ENCODE measurements at regions not wholly inside any gene's neighbourhood (a gene's known extent, or its start where the extent isn't known, plus 50 kb on each side); places are given as distances from the start of the nearest gene placed in this dataset.

DNA sequence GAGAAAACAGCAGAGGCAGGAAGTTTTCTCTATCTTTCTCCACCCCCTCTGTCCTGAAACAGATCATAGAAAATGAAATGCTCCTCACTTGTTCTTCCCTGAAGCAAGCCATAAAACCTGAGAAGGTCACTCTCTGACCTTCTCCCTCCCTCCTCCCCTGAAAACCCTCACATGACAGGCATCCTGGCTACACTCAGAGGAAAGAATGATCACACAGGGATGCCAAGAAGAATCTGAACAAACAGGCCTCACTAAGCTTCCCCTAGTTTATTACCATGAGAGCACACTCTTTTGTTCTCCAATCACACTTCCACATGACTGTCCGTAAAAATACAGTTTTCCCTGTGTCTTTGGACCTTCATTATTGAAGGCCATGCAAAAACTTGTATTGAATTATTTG, 300.1 kb downstream of the BUD13 start:
- no peaks in the 10 kb centered on the region for H3K9me3 ChIP-seq
- H3K36me3 ChIP-seq: no peaks in the 10 kb centered on the region
- H3K4me3 ChIP-seq: no peak overlapping the region
- no peak for TF ChIP-seq POLR2A (IDR thresholded peaks at IDR 0.05)
- TF ChIP-seq CTCF (IDR thresholded peaks at IDR 0.05 in 4 of 5, conservative IDR thresholded peaks at IDR 0.05 in 1 of 5): no peak
- peak in 1 of 2 donors; percentile 16 for DNase-seq
- in situ Hi-C loops (cut with MboI; ENCODE audit: low sequenced_read_pairs in 4 of 4) (no loop called here), intact Hi-C loops (cut with DNase I; ENCODE audit: low total_unique reads) (no loop called here)
- no peaks in the 10 kb centered on the region for H3K27me3 ChIP-seq
- peak; percentile 56 to 88 for ATAC-seq
- peak overlapping the region in 2 of 4 donors; percentile 29 to 46 for H3K27ac ChIP-seq
- H3K4me1 ChIP-seq: peaks cover 18 to 22% of the 10 kb centered on the region in 2 donors

DNA sequence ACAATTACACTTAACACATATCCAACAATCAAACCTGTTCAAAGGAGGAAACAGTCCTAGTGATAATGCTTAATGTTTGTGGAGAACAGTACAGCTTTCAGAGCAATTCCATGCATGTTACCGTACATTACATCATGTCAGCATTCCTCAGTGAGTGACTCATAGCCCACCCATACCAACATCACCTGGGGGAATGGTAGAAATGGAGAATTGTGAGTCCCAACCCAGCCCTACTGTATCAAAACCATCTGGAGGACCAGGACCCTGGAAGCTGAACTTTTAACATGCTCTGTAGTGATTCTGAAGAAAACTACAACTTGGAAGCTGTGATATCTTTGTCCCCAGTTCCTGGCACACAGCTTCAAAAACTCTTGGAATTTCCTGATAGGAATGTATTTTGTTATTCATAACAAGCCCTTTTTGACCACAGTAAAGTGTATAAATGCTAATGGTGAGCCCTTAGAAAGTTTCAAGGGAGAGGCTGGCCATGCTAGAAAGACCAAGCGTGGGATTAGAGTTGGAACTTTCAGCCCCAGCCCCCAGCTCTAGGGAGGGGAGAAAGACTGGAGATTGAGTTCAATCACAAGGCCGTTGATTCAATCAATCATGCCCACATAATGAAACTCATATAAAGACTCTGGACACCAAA, 301.1 kb downstream of the BUD13 start:
- H3K27ac ChIP-seq: no peak overlapping the region
- no peak for ATAC-seq
- in situ Hi-C loops (cut with MboI; ENCODE audit: low sequenced_read_pairs in 4 of 4): no loop called here

DNA sequence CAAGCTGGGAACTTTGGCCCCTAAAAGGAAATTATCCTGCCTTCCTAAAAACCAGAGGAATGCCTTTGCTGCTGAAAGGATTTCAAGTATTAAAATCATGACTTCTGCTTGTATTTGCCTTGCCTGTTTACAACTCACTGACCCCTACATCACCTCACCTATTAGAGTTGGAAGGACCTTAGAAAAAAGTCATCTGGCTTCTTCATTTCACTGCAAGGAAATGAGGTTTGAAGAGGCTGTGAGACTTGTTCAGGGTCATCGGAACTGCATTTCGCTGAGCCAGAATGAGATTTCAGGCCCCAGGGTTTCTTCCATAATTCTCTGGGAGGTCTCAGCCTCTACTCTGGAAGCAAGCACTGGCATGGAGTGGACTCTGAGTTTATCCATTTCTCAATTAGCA, 304.1 kb downstream of the BUD13 start:
- Histone ChIP-seq H3K27ac (no peak overlapping the region), H3K4me1 (peaks cover 14 to 19% of the 10 kb centered on the region in 2 donors), H3K4me3 (no peak overlapping the region), H3K36me3 (no peaks in the 10 kb centered on the region), H3K27me3 (no peaks in the 10 kb centered on the region), H3K9me3 (no peaks in the 10 kb centered on the region)
- in situ Hi-C loops (cut with MboI; ENCODE audit: low sequenced_read_pairs in 4 of 4): no loop called here
- TF ChIP-seq CTCF (IDR thresholded peaks at IDR 0.05 in 4 of 5, conservative IDR thresholded peaks at IDR 0.05 in 1 of 5) (no peak), POLR2A (IDR thresholded peaks at IDR 0.05) (no peak)
- intact Hi-C loops (cut with DNase I; ENCODE audit: low total_unique reads): no loop called here
- ATAC-seq (no peak), DNase-seq (no peak)

More for the DNA sequence above, 301.1 kb downstream of the BUD13 start:
- DNase-seq: no peak
- no peaks in the 10 kb centered on the region for H3K9me3 ChIP-seq
- TF ChIP-seq CTCF (IDR thresholded peaks at IDR 0.05 in 4 of 5, conservative IDR thresholded peaks at IDR 0.05 in 1 of 5) (no peak), POLR2A (IDR thresholded peaks at IDR 0.05) (no peak)
- H3K27me3 ChIP-seq: no peaks in the 10 kb centered on the region
- intact Hi-C loops (cut with DNase I; ENCODE audit: low total_unique reads): no loop called here
- no peak overlapping the region for H3K4me3 ChIP-seq
- H3K4me1 ChIP-seq: peaks cover 18 to 22% of the 10 kb centered on the region in 2 donors
- H3K36me3 ChIP-seq: no peaks in the 10 kb centered on the region

DNA sequence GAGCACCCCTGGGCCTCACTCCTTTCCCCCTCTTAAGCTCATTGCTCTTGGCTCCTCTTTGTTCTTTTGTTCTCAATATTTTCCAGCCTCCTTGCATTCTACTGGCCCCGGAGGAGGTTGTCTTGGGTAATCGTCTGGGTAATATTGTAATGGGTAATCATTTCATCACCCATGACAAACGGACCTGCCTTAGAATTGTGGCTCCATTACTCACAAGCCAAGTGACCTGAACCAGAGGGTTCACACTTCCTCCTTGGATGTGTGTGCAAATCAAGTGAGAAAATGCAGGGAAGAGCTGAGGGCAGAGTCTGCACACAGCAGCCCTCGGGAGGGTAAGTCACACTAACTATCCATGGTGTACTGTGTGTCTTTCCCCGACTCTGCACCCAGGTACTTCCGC, 305.0 kb downstream of the BUD13 start:
- Histone ChIP-seq H3K36me3 (no peaks in the 10 kb centered on the region), H3K27ac (no peak overlapping the region), H3K4me1 (peaks cover 7 to 11% of the 10 kb centered on the region in 2 donors), H3K4me3 (no peak overlapping the region), H3K27me3 (no peaks in the 10 kb centered on the region), H3K9me3 (no peaks in the 10 kb centered on the region)
- DNase-seq: no peak
- ATAC-seq: no peak
- in situ Hi-C loops (cut with MboI; ENCODE audit: low sequenced_read_pairs in 4 of 4): no loop called here
- TF ChIP-seq CTCF (IDR thresholded peaks at IDR 0.05 in 4 of 5, conservative IDR thresholded peaks at IDR 0.05 in 1 of 5) (no peak), POLR2A (IDR thresholded peaks at IDR 0.05) (no peak)
- intact Hi-C loops (cut with DNase I; ENCODE audit: low total_unique reads): no loop called here

DNA sequence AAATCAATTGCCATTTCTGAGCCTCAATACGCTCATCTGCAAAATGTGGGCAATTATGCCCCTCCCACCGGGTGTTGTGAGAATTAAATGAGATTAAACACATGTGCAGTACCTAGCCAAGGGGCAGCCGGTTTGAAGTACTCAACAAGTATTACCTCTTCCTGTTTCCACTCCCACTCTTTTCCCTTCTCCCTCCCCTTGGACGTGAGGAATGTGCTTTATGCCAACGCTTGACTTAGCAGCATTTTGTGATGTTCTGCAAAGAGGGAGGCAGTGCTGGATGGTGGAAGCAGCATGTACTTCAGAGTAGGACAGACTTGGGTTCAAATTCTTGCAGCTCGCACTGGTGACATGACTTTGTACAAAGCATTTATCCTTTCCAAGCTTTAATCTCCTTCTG, 306.0 kb downstream of the BUD13 start:
- H3K4me1 ChIP-seq: peaks cover 0 to 1% of the 10 kb centered on the region in 2 donors
- TF ChIP-seq CTCF (IDR thresholded peaks at IDR 0.05 in 4 of 5, conservative IDR thresholded peaks at IDR 0.05 in 1 of 5): no peak
- no peak for TF ChIP-seq POLR2A (IDR thresholded peaks at IDR 0.05)
- H3K27me3 ChIP-seq: no peaks in the 10 kb centered on the region
- H3K27ac ChIP-seq: no peak overlapping the region
- in situ Hi-C loops (cut with MboI; ENCODE audit: low sequenced_read_pairs in 4 of 4): no loop called here
- H3K4me3 ChIP-seq: no peak overlapping the region
- no peak for ATAC-seq
- H3K9me3 ChIP-seq: no peaks in the 10 kb centered on the region
- intact Hi-C loops (cut with DNase I; ENCODE audit: low total_unique reads): no loop called here
- no peak for DNase-seq
- H3K36me3 ChIP-seq: no peaks in the 10 kb centered on the region

Data from gastrocnemius medialis (tissue), 4 donors.